ENCODE measurements at regions not wholly inside any gene's neighbourhood (a gene's known extent, or its start where the extent isn't known, plus 50 kb on each side); places are given as distances from the start of the nearest gene placed in this dataset.

DNA sequence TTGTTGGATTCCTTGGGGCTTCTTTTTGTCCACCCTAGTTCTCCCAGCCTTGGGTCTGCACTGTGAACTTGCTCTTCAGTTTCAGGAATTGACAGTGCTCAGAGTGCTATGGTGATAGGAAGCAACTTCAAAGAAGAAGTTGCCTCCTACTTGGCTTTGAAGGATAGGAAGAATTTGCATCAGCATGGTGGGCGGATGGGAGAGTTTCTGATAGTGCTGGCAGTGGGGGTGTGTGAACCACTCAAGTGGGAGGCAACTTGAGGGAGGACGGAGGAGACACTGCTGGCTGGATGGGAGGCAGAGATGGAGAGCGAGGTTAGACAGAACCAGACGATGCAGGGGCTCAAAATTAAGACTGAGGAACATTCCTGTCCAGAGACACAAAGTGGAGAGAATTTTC lies 164.4 kb upstream of the SKOR2 start:
- Histone ChIP-seq H3K27me3 (ENCODE audit: insufficient read depth, low read length, poor library complexity, severe bottlenecking) (no peaks in the 10 kb centered on the region), H3K27ac (ENCODE audit: low read depth, low read length) (no peak overlapping the region), H3K9me3 (ENCODE audit: low read length) (no peaks in the 10 kb centered on the region), H3K4me1 (ENCODE audit: insufficient read depth, low read length) (no peaks in the 10 kb centered on the region), H3K36me3 (ENCODE audit: insufficient read depth, low read length) (no peaks in the 10 kb centered on the region), H3K4me3 (ENCODE audit: low read length) (no peak overlapping the region)
- Mint-ChIP-seq H3K36me3 (no peaks in the 10 kb centered on the region), H3K27me3 (peaks cover 7 to 39% of the 10 kb centered on the region in 2 donors), H3K27ac (no peak overlapping the region), H3K4me1 (no peaks in the 10 kb centered on the region), H3K9me3 (peaks cover 0 to 3% (median 0%) of the 10 kb centered on the region in 5 donors), H3K4me3 (no peak overlapping the region)
- POLR2A ChIA-PET, result no interaction called here
- no peak for DNase-seq
- CTCF ChIA-PET, result no interaction called here

DNA sequence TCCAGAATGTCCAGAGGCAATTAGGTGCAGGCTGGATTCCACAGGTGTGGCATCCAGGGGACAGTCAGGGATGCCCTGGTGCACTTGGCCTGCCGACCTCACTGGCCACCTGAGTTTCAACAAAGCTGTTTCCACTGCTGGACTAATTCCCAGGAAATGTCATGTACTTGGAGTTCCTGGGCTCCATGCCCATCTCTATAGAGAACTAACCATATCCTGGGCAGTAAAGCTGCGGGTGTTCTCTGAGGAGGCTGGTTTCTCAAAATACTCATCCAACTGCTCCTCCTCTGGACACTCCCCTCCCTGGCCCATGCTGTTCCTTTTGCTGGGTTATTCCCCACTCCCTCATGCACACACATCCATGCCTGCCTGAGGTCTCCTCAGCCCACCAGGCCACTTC lies 161.9 kb upstream of the SKOR2 start:
- no peaks in the 10 kb centered on the region for H3K36me3 Mint-ChIP-seq
- ChIA-PET CTCF (no interaction called here), POLR2A (no interaction called here)
- Histone ChIP-seq H3K27ac (ENCODE audit: low read depth, low read length) (no peak overlapping the region), H3K36me3 (ENCODE audit: insufficient read depth, low read length) (no peaks in the 10 kb centered on the region), H3K9me3 (ENCODE audit: low read length) (no peaks in the 10 kb centered on the region), H3K27me3 (ENCODE audit: insufficient read depth, low read length, poor library complexity, severe bottlenecking) (no peaks in the 10 kb centered on the region), H3K4me3 (ENCODE audit: low read length) (no peak overlapping the region), H3K4me1 (ENCODE audit: insufficient read depth, low read length) (no peaks in the 10 kb centered on the region)
- no peak overlapping the region for H3K27ac Mint-ChIP-seq
- H3K27me3 Mint-ChIP-seq, result peaks cover 5 to 36% of the 10 kb centered on the region in 2 donors
- no peak for DNase-seq
- peaks cover 0 to 5% (median 0%) of the 10 kb centered on the region in 5 donors for H3K9me3 Mint-ChIP-seq
- no peak overlapping the region for H3K4me3 Mint-ChIP-seq
- no peaks in the 10 kb centered on the region for H3K4me1 Mint-ChIP-seq

DNA sequence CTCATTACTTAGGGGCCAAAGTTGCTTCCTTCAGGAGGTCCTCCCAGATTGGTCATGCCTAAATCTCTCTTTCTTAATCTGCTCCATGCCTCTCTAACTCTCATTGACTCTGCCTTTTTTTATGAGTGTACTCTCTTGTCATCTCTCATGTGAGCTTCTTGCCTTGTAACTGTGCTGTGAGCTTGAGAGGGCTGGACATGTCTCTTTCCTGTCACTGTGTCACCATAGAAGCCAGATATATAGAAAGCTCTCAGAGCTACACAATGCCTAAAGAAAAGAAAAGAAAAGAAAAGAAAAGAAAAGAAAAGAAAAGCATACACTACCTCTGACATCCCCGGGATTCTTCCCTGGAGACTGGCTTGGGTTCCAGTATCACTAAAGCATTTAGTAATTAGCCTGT lies 161.5 kb upstream of the SKOR2 start:
- Histone ChIP-seq H3K36me3 (ENCODE audit: insufficient read depth, low read length) (no peaks in the 10 kb centered on the region), H3K4me3 (ENCODE audit: low read length) (no peak overlapping the region), H3K27me3 (ENCODE audit: insufficient read depth, low read length, poor library complexity, severe bottlenecking) (no peaks in the 10 kb centered on the region), H3K4me1 (ENCODE audit: insufficient read depth, low read length) (no peaks in the 10 kb centered on the region), H3K27ac (ENCODE audit: low read depth, low read length) (no peak overlapping the region), H3K9me3 (ENCODE audit: low read length) (no peaks in the 10 kb centered on the region)
- no peak for DNase-seq
- Mint-ChIP-seq H3K4me3 (no peak overlapping the region), H3K36me3 (no peaks in the 10 kb centered on the region), H3K9me3 (peaks cover 0 to 4% (median 0%) of the 10 kb centered on the region in 5 donors), H3K27me3 (peaks cover 5 to 36% of the 10 kb centered on the region in 2 donors), H3K4me1 (no peaks in the 10 kb centered on the region), H3K27ac (no peak overlapping the region)
- CTCF ChIA-PET, result no interaction called here
- POLR2A ChIA-PET, result no interaction called here

DNA sequence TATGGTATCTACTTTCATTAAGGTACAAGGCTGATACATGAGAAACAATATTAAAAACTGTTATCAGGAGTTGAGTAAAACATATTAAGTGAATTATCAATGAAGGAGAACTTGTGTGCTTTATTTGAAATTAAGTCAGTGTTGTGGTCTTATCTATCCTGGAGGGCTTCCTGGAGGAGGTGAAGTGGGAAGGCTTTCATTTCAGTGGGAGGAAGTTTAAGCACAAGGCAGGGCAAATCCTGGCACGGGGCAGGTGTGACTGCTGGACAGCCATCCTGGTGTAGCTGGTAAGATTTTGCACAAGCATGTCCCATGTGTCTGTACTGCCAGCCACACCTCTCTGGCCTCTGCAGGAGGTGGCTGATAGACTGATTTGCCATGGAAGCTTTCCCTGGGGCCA lies 159.7 kb upstream of the SKOR2 start:
- no peaks in the 10 kb centered on the region for H3K36me3 Mint-ChIP-seq
- no peaks in the 10 kb centered on the region for H3K9me3 ChIP-seq (ENCODE audit: low read length)
- POLR2A ChIA-PET, result no interaction called here

DNA sequence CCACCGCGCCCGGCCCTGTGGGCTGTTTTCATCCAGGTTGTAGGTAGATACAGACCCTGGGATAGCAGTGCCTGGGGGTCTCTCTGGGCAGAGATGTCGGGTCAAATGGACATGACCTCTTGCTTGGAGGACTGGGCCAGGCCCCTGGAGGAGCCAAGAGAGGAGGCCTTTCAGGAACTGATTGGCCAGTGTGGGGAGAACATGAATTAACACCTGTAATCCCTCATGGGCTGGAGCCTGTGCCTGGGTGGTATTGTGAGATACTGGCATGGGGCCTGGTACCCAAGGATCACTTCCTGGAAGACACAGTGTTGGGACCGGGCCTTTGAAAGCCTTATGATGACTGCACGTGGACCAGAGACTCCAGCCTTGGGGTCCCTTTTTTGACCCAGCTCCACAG lies 158.7 kb upstream of the SKOR2 start:
- ChIA-PET CTCF (no interaction called here), POLR2A (no interaction called here)
- Mint-ChIP-seq H3K4me3 (no peak overlapping the region), H3K27me3 (peaks cover 2 to 21% of the 10 kb centered on the region in 2 donors), H3K36me3 (no peaks in the 10 kb centered on the region), H3K9me3 (peaks cover 0 to 3% (median 0%) of the 10 kb centered on the region in 5 donors), H3K4me1 (no peaks in the 10 kb centered on the region), H3K27ac (no peak overlapping the region)
- Histone ChIP-seq H3K4me3 (ENCODE audit: low read length) (no peak overlapping the region), H3K27me3 (ENCODE audit: insufficient read depth, low read length, poor library complexity, severe bottlenecking) (no peaks in the 10 kb centered on the region), H3K9me3 (ENCODE audit: low read length) (no peaks in the 10 kb centered on the region), H3K27ac (ENCODE audit: low read depth, low read length) (no peak overlapping the region), H3K36me3 (ENCODE audit: insufficient read depth, low read length) (no peaks in the 10 kb centered on the region), H3K4me1 (ENCODE audit: insufficient read depth, low read length) (no peaks in the 10 kb centered on the region)
- no peak for DNase-seq

More for the DNA sequence above, 159.7 kb upstream of the SKOR2 start:
- CTCF ChIA-PET, result no interaction called here
- Mint-ChIP-seq H3K4me1 (no peaks in the 10 kb centered on the region), H3K4me3 (no peak overlapping the region), H3K27me3 (peaks cover 2 to 30% of the 10 kb centered on the region in 2 donors), H3K9me3 (peaks cover 0 to 3% (median 0%) of the 10 kb centered on the region in 5 donors), H3K27ac (no peak overlapping the region)
- H3K27ac ChIP-seq (ENCODE audit: low read depth, low read length), result no peak overlapping the region
- no peaks in the 10 kb centered on the region for H3K27me3 ChIP-seq (ENCODE audit: insufficient read depth, low read length, poor library complexity, severe bottlenecking)
- no peaks in the 10 kb centered on the region for H3K36me3 ChIP-seq (ENCODE audit: insufficient read depth, low read length)
- no peak for DNase-seq
- no peak overlapping the region for H3K4me3 ChIP-seq (ENCODE audit: low read length)
- H3K4me1 ChIP-seq (ENCODE audit: insufficient read depth, low read length), result no peaks in the 10 kb centered on the region

DNA sequence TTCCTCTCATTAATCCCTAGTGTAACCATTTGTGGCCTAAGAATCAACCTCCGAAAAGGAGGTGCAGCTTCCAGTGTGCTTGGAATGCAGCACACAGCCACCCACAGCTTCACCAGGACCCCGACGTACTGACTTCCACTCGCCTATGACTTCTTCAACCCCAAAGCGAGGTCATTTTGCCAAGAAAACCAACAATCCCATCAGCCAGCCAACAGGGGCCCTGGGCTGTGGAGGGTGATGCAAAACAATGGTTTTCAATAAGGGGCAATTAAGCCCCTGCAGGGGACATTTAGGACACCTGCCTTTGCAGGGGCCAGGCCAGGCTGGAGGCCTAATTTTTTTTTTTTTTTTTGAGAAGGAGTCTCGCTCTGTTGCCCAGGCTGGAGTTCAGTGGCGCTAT lies 158.1 kb upstream of the SKOR2 start:
- H3K27ac ChIP-seq (ENCODE audit: low read depth, low read length), result no peak overlapping the region
- no peak overlapping the region for H3K4me3 ChIP-seq (ENCODE audit: low read length)
- H3K27me3 Mint-ChIP-seq, result peaks cover 2 to 15% of the 10 kb centered on the region in 2 donors
- H3K27me3 ChIP-seq (ENCODE audit: insufficient read depth, low read length, poor library complexity, severe bottlenecking), result no peaks in the 10 kb centered on the region
- CTCF ChIA-PET, result no interaction called here
- no peaks in the 10 kb centered on the region for H3K4me1 Mint-ChIP-seq
- no peaks in the 10 kb centered on the region for H3K9me3 ChIP-seq (ENCODE audit: low read length)
- peaks cover 0 to 2% (median 0%) of the 10 kb centered on the region in 5 donors for H3K9me3 Mint-ChIP-seq
- no peaks in the 10 kb centered on the region for H3K4me1 ChIP-seq (ENCODE audit: insufficient read depth, low read length)
- no peaks in the 10 kb centered on the region for H3K36me3 ChIP-seq (ENCODE audit: insufficient read depth, low read length)
- H3K36me3 Mint-ChIP-seq, result no peaks in the 10 kb centered on the region
- no peak overlapping the region for H3K4me3 Mint-ChIP-seq
- DNase-seq, result no peak
- POLR2A ChIA-PET, result no interaction called here
- H3K27ac Mint-ChIP-seq, result no peak overlapping the region

DNA sequence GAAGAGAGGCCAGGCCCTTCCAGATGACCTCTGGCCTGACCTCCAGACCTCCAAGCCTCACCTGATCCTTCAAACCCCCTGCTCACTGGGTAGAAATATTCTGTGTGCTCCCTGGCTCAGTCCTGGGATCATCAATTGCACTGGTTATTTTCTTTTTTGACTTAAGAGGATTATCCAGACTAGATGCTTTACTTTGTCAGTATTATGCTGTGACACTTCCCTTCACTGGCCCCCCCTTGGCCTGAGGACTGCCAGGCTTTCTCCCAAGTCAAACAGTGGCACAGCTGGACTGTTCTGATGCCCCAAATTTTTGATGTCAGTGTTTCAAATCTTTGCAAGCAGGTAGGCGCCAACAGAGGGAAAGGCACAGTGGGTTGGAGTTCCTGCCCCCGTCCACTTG lies 156.3 kb upstream of the SKOR2 start:
- Histone ChIP-seq H3K27ac (ENCODE audit: low read depth, low read length) (no peak overlapping the region), H3K9me3 (ENCODE audit: low read length) (no peaks in the 10 kb centered on the region), H3K4me3 (ENCODE audit: low read length) (no peak overlapping the region), H3K27me3 (ENCODE audit: insufficient read depth, low read length, poor library complexity, severe bottlenecking) (no peaks in the 10 kb centered on the region), H3K36me3 (ENCODE audit: insufficient read depth, low read length) (no peaks in the 10 kb centered on the region), H3K4me1 (ENCODE audit: insufficient read depth, low read length) (no peaks in the 10 kb centered on the region)
- ChIA-PET CTCF (no interaction called here), POLR2A (no interaction called here)
- peaks cover 0 to 7% of the 10 kb centered on the region in 2 donors for H3K27me3 Mint-ChIP-seq
- no peak overlapping the region for H3K4me3 Mint-ChIP-seq
- no peak overlapping the region for H3K27ac Mint-ChIP-seq
- H3K36me3 Mint-ChIP-seq, result no peaks in the 10 kb centered on the region
- H3K9me3 Mint-ChIP-seq, result peaks cover 0 to 2% (median 0%) of the 10 kb centered on the region in 5 donors
- DNase-seq, result no peak
- no peaks in the 10 kb centered on the region for H3K4me1 Mint-ChIP-seq

DNA sequence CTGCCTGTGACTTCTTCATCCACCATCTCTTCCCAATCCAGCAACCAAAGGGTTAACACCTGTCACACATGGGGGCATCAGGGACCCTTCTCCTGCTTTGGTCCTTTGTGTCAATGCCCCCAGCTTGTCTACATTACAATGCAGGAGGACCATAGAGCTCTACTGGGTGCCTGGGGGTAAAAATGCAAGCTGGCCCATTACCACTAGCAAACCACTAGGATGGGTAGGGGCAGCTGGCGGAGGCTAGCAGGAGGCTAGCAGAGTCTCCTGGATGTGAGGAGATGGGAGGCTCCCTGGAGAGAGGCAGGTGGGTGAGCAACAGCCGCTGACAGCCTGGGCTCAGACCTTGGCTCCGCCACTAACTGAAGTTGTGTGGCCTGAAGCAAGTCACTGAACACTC lies 153.4 kb upstream of the SKOR2 start:
- ChIA-PET CTCF (no interaction called here), POLR2A (no interaction called here)
- DNase-seq, result no peak
- peaks cover 0 to 3% (median 0%) of the 10 kb centered on the region in 5 donors for H3K9me3 Mint-ChIP-seq
- Histone ChIP-seq H3K27me3 (ENCODE audit: insufficient read depth, low read length, poor library complexity, severe bottlenecking) (no peaks in the 10 kb centered on the region), H3K4me3 (ENCODE audit: low read length) (no peak overlapping the region), H3K9me3 (ENCODE audit: low read length) (no peaks in the 10 kb centered on the region), H3K27ac (ENCODE audit: low read depth, low read length) (no peak overlapping the region), H3K36me3 (ENCODE audit: insufficient read depth, low read length) (no peaks in the 10 kb centered on the region), H3K4me1 (ENCODE audit: insufficient read depth, low read length) (no peaks in the 10 kb centered on the region)
- no peaks in the 10 kb centered on the region for H3K36me3 Mint-ChIP-seq
- no peaks in the 10 kb centered on the region for H3K27me3 Mint-ChIP-seq
- H3K27ac Mint-ChIP-seq, result no peak overlapping the region
- H3K4me3 Mint-ChIP-seq, result no peak overlapping the region
- no peaks in the 10 kb centered on the region for H3K4me1 Mint-ChIP-seq

DNA sequence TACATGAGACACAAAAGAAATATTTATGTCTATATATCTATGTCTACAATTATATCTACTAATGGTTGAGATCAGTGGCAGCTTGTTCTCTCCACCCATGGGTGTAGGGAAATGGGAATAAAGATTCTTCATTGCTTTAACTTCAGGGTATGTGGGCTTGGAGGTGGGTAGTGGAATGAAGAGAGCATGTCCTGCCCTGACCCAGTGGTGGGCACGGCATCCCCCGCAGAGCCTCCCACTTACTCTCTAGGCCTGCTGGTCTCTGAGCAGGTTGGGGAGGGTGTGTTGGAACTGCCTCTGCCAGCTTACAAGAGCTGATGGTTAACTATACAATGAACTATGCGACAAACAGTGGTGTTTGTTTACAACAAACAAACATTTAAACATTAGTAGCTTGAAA lies 152.5 kb upstream of the SKOR2 start:
- H3K27me3 Mint-ChIP-seq, result no peaks in the 10 kb centered on the region
- no peak overlapping the region for H3K4me3 Mint-ChIP-seq
- Histone ChIP-seq H3K4me1 (ENCODE audit: insufficient read depth, low read length) (no peaks in the 10 kb centered on the region), H3K4me3 (ENCODE audit: low read length) (no peak overlapping the region), H3K27me3 (ENCODE audit: insufficient read depth, low read length, poor library complexity, severe bottlenecking) (no peaks in the 10 kb centered on the region), H3K9me3 (ENCODE audit: low read length) (no peaks in the 10 kb centered on the region), H3K36me3 (ENCODE audit: insufficient read depth, low read length) (no peaks in the 10 kb centered on the region), H3K27ac (ENCODE audit: low read depth, low read length) (no peak overlapping the region)
- peaks cover 0 to 6% (median 0%) of the 10 kb centered on the region in 5 donors for H3K9me3 Mint-ChIP-seq
- CTCF ChIA-PET, result no interaction called here
- no peak overlapping the region for H3K27ac Mint-ChIP-seq
- H3K36me3 Mint-ChIP-seq, result no peaks in the 10 kb centered on the region
- no peak for DNase-seq
- no peaks in the 10 kb centered on the region for H3K4me1 Mint-ChIP-seq
- POLR2A ChIA-PET, result no interaction called here

All from CD8-positive, alpha-beta memory T cell (primary cell).